ENCODE measurements at regions not wholly inside any gene's neighbourhood (a gene's known extent, or its start where the extent isn't known, plus 50 kb on each side); places are given as distances from the start of the nearest gene placed in this dataset.

GRCh38 chr16:55046513-55046912 lies 115.8 kb downstream of the IRX5 start:
- Histone ChIP-seq H3K4me3 (ENCODE audit: low read depth in 2 of 2, low read length in 1 of 2) (no peak overlapping the region), H3K27ac (ENCODE audit: low read depth in 2 of 2, low read length in 1 of 2) (no peak overlapping the region), H3K36me3 (replicated peaks in 1 of 2; ENCODE audit: control insufficient read depth in 1 of 2, insufficient read depth in 2 of 2, low read length in 1 of 2) (no peaks in the 10 kb centered on the region), H3K9me2 (no peaks in the 10 kb centered on the region), H3K4me1 (ENCODE audit: control insufficient read depth in 1 of 2, insufficient read depth in 2 of 2, low read depth in 1 of 2, low read length in 1 of 2) (peaks cover 0 to 2% of the 10 kb centered on the region in 2 experiments; a peak in 1 of 4 replicates), H3F3A (replicated peaks; ENCODE audit: insufficient read depth) (no peaks in the 10 kb centered on the region), H4K20me1 (ENCODE audit: insufficient read depth) (no peaks in the 10 kb centered on the region), H2AFZ (ENCODE audit: low read depth) (no peak overlapping the region), H3K27me3 (ENCODE audit: insufficient read depth) (no peaks in the 10 kb centered on the region), H3K9ac (no peak overlapping the region), H3K4me2 (no peak overlapping the region), H3K9me3 (no peaks in the 10 kb centered on the region), H3K79me2 (ENCODE audit: insufficient read depth) (no peaks in the 10 kb centered on the region)
- WGBS (ENCODE audit: low lambda C conversion rate), result 67% methylated on average over 6 of the region's 6 CpGs
- DNase-seq, result no peak
- ChIA-PET CTCF (interaction anchor here (1.5 to 1.8 kb wide), 2 partner anchors 12 to 29 kb away, joined by 4 to 6 read pairs; no protein-coding TSS in a partner anchor), POLR2A (no interaction called here)
- TF ChIP-seq FOSL2 (IDR thresholded peaks at IDR 0.05; ENCODE audit: borderline replicate concordance, low read depth), result no peak
- TF ChIP-seq ELF1 (IDR thresholded peaks at IDR 0.05), result no peak
- TF ChIP-seq USF1 (IDR thresholded peaks at IDR 0.05; ENCODE audit: borderline replicate concordance, low read depth), result no peak
- TF ChIP-seq RXRA (IDR thresholded peaks at IDR 0.05; ENCODE audit: borderline replicate concordance, low read depth), result no peak

GRCh38 chr16:55046916-55047315 lies 116.3 kb downstream of the IRX5 start:
- Histone ChIP-seq H3K4me2 (no peak overlapping the region), H3K36me3 (replicated peaks in 1 of 2; ENCODE audit: control insufficient read depth in 1 of 2, insufficient read depth in 2 of 2, low read length in 1 of 2) (no peaks in the 10 kb centered on the region), H2AFZ (ENCODE audit: low read depth) (no peak overlapping the region), H3K27me3 (ENCODE audit: insufficient read depth) (no peaks in the 10 kb centered on the region), H3K27ac (ENCODE audit: low read depth in 2 of 2, low read length in 1 of 2) (no peak overlapping the region), H4K20me1 (ENCODE audit: insufficient read depth) (no peaks in the 10 kb centered on the region), H3F3A (replicated peaks; ENCODE audit: insufficient read depth) (no peaks in the 10 kb centered on the region), H3K9ac (no peak overlapping the region), H3K9me3 (no peaks in the 10 kb centered on the region), H3K79me2 (ENCODE audit: insufficient read depth) (no peaks in the 10 kb centered on the region), H3K9me2 (no peaks in the 10 kb centered on the region), H3K4me1 (ENCODE audit: control insufficient read depth in 1 of 2, insufficient read depth in 2 of 2, low read depth in 1 of 2, low read length in 1 of 2) (peaks cover 0 to 5% of the 10 kb centered on the region in 2 experiments; a peak in 1 of 4 replicates), H3K4me3 (ENCODE audit: low read depth in 2 of 2, low read length in 1 of 2) (no peak overlapping the region)
- ChIA-PET POLR2A (no interaction called here), CTCF (interaction anchor here (1.5 to 1.8 kb wide), 2 partner anchors 12 to 29 kb away, joined by 4 to 6 read pairs; no protein-coding TSS in a partner anchor)
- no peak for DNase-seq
- TF ChIP-seq SMC3 (IDR thresholded peaks at IDR 0.05; ENCODE audit: low read depth, low read length), result no peak
- TF ChIP-seq RCOR1 (IDR thresholded peaks at IDR 0.05; ENCODE audit: low read length), result no peak
- no peak for TF ChIP-seq NRF1 (IDR thresholded peaks at IDR 0.05; ENCODE audit: low read depth, low read length)
- no peak for TF ChIP-seq PBX3 (IDR thresholded peaks at IDR 0.05)
- no peak for TF ChIP-seq JUND (IDR thresholded peaks at IDR 0.05)
- TF ChIP-seq ELF1 (IDR thresholded peaks at IDR 0.05), result no peak
- no peak for TF ChIP-seq IRF3 (IDR thresholded peaks at IDR 0.05; ENCODE audit: low read depth, low read length)
- no peak for TF ChIP-seq NFIC (IDR thresholded peaks at IDR 0.05; ENCODE audit: borderline replicate concordance)
- TF ChIP-seq GABPA (IDR thresholded peaks at IDR 0.05; ENCODE audit: low read depth), result no peak
- TF ChIP-seq CTCF (IDR thresholded peaks at IDR 0.05), result no peak
- TF ChIP-seq TEAD4 (IDR thresholded peaks at IDR 0.05; ENCODE audit: borderline replicate concordance, insufficient read depth), result no peak
- no peak for TF ChIP-seq TCF12 (IDR thresholded peaks at IDR 0.05)
- TF ChIP-seq REST (IDR thresholded peaks at IDR 0.05; ENCODE audit: low read depth, low read length), result no peak
- 65% methylated on average over 4 of the region's 4 CpGs for WGBS (ENCODE audit: low lambda C conversion rate)

All from SK-N-SH (cell line).